Erythroblast (primary cell): ENCODE measurements at regions not wholly inside any gene's neighbourhood (a gene's known extent, or its start where the extent isn't known, plus 50 kb on each side); places are given as distances from the start of the nearest gene placed in this dataset.

ENCODE experiments used
- GATA1 ChIP-seq: IDR thresholded peaks from 2 replicates; pipeline ENCODE4 v1.6.1; 2011; ENCODE audit warnings: low read depth, mild to moderate bottlenecking, control low read depth, low read length, moderate library complexity
- POLR2A ChIP-seq: IDR thresholded peaks from 2 replicates; pipeline ENCODE4 v1.6.1; 2011; ENCODE audit warnings: mild to moderate bottlenecking, low read length

- TF ChIP-seq POLR2A (no peak), GATA1 (no peak)
These were observed 144.7 kb upstream of the ADGRL4 start for GRCh38 chr1:79151006-79151796.
